Stimulated activated naive CD8-positive, alpha-beta T cell treated with anti-CD3 and anti-CD28 coated beads, Interleukin-15, amount 100 ng/mL, for 72 hours (primary cell): ENCODE measurements at regions not wholly inside any gene's neighbourhood (a gene's known extent, or its start where the extent isn't known, plus 50 kb on each side); places are given as distances from the start of the nearest gene placed in this dataset.

Source experiments
- ATAC-seq: fragments of 150-1000 bp; cut with Tn5 transposase; 2 replicates; pipeline ENCODE4 v1.10.0; 2021; ENCODE audit warnings: mild to moderate bottlenecking, moderate library complexity
- DNase-seq, 2 donors: peaks; one replicate each; pipeline ENCODE4 v3.0.0; 2021 to 2022
- H3K27ac Mint-ChIP-seq, 2 donors: one replicate each; pipeline ENCODE4 v1.8.0; 2022; ENCODE audit warnings: mild to moderate bottlenecking in 2 of 2, mixed read lengths in 2 of 2, moderate library complexity in 2 of 2
- H3K27me3 Mint-ChIP-seq: one replicate; pipeline ENCODE4 v1.8.0; 2022; ENCODE audit warnings: mixed read lengths
- H3K4me1 Mint-ChIP-seq: one replicate; pipeline ENCODE4 v1.8.0; 2022; ENCODE audit warnings: mild to moderate bottlenecking, mixed read lengths
- H3K4me3 Mint-ChIP-seq, 2 donors: one replicate each; pipeline ENCODE4 v1.8.0; 2022; ENCODE audit warnings: mild to moderate bottlenecking in 2 of 2, mixed read lengths in 2 of 2, moderate library complexity in 1 of 2
- H3K9me3 Mint-ChIP-seq, 2 donors: one replicate each; pipeline ENCODE4 v1.8.0; 2022; ENCODE audit warnings: mixed read lengths in 2 of 2

GRCh38 chr7:41125343-41125742 lies 577.5 kb downstream of the INHBA start:
- H3K27ac Mint-ChIP-seq = no peak overlapping the region
- no peak for DNase-seq
- no peak for ATAC-seq
- no peaks in the 10 kb centered on the region for H3K4me1 Mint-ChIP-seq
- no peaks in the 10 kb centered on the region for H3K27me3 Mint-ChIP-seq
- no peak overlapping the region for H3K4me3 Mint-ChIP-seq
- peaks cover 0 to 13% of the 10 kb centered on the region in 2 donors for H3K9me3 Mint-ChIP-seq

DNA sequence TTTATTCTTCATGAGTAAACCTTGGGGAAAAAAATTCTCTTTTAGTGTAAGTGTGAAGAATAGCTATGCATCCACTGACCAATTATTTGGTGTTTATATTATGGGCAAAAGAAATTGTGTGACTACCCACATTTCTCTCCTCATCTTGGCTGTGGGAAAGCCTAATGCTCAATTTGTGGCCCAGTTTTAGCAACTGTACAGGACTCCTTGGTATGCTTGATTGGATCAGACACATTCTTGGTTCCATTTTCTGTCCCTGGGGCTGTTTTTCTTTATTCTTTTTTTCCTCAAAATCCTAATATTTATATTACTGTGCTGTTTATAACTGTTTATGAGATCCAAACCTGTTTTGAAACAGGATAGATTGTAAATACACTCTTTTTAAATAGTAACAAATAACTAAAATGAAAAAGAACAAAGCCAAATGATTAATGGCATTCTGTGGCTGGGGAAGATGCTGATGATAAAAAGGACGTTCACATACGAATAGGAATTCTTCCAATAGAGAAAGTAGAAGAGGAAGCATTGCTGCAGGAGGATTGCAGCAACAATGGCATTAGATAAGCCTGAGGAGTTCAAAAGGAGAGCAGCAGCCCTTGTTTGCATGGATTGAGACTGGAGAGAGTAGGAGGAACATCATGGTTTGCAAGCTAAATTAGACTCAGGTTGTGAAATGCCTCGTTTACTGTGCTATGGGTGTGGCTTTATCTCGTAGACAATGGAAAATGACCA lies 580.5 kb downstream of the INHBA start:
- Mint-ChIP-seq H3K4me3 (no peak overlapping the region), H3K27me3 (no peaks in the 10 kb centered on the region), H3K9me3 (peaks cover 0 to 13% of the 10 kb centered on the region in 2 donors), H3K4me1 (no peaks in the 10 kb centered on the region), H3K27ac (no peak overlapping the region)
- no peak for DNase-seq
- no peak for ATAC-seq

- ATAC-seq (no peak), DNase-seq (no peak)
- H3K4me1 Mint-ChIP-seq = no peaks in the 10 kb centered on the region
- no peak overlapping the region for H3K4me3 Mint-ChIP-seq
- peaks cover 0 to 13% of the 10 kb centered on the region in 2 donors for H3K9me3 Mint-ChIP-seq
- H3K27me3 Mint-ChIP-seq = no peaks in the 10 kb centered on the region
- H3K27ac Mint-ChIP-seq = no peak overlapping the region
These were observed 581.7 kb downstream of the INHBA start for GRCh38 chr7:41121228-41121627.

DNA sequence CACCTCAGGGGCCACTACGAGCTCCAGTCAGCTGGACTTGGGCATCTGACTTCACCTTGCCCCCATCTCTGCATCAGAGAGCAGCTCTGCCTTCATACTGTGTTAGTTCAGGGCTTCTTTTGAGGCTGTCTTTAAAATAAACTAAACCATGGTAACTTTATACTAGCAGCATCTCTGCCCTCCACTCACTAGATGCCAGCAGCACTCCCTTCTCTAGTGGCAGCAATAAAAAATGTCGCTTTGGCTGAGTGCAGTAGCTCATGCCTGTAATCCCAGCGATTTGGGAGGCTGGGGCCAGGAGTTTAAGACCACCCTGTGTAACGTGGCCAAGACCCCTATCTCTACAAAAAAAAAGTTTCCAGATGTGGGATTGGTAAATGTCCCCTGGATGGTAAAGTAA lies 584.4 kb downstream of the INHBA start:
- H3K4me3 Mint-ChIP-seq = no peak overlapping the region
- no peaks in the 10 kb centered on the region for H3K4me1 Mint-ChIP-seq
- ATAC-seq (no peak), DNase-seq (no peak)
- peaks cover 0 to 12% of the 10 kb centered on the region in 2 donors for H3K9me3 Mint-ChIP-seq
- H3K27me3 Mint-ChIP-seq = no peaks in the 10 kb centered on the region
- no peak overlapping the region for H3K27ac Mint-ChIP-seq

- H3K4me1 Mint-ChIP-seq = no peaks in the 10 kb centered on the region
- no peak overlapping the region for H3K4me3 Mint-ChIP-seq
- ATAC-seq = no peak
- H3K27me3 Mint-ChIP-seq = no peaks in the 10 kb centered on the region
- no peak overlapping the region for H3K27ac Mint-ChIP-seq
- H3K9me3 Mint-ChIP-seq = peaks cover 0 to 2% of the 10 kb centered on the region in 2 donors
- no peak for DNase-seq
These were observed 585.5 kb downstream of the INHBA start for GRCh38 chr7:41117431-41117830.

GRCh38 chr7:41116817-41117216 lies 586.1 kb downstream of the INHBA start:
- H3K4me3 Mint-ChIP-seq = no peak overlapping the region

GRCh38 chr7:41116337-41116736 lies 586.6 kb downstream of the INHBA start:
- Mint-ChIP-seq H3K4me1 (no peaks in the 10 kb centered on the region), H3K4me3 (no peak overlapping the region), H3K27me3 (no peaks in the 10 kb centered on the region), H3K27ac (no peak overlapping the region), H3K9me3 (no peaks in the 10 kb centered on the region)
- no peak for ATAC-seq
- no peak for DNase-seq

More at GRCh38 chr7:41116817-41117216, 586.1 kb downstream of the INHBA start:
- no peaks in the 10 kb centered on the region for H3K4me1 Mint-ChIP-seq
- ATAC-seq (no peak), DNase-seq (no peak)
- H3K27ac Mint-ChIP-seq = no peak overlapping the region
- no peaks in the 10 kb centered on the region for H3K27me3 Mint-ChIP-seq
- H3K9me3 Mint-ChIP-seq = no peaks in the 10 kb centered on the region

GRCh38 chr7:41114691-41115090 lies 588.2 kb downstream of the INHBA start:
- Mint-ChIP-seq H3K27ac (no peak overlapping the region), H3K4me3 (no peak overlapping the region), H3K9me3 (peaks cover 0 to 5% of the 10 kb centered on the region in 2 donors), H3K27me3 (no peaks in the 10 kb centered on the region), H3K4me1 (no peaks in the 10 kb centered on the region)
- DNase-seq (no peak), ATAC-seq (no peak)

DNA sequence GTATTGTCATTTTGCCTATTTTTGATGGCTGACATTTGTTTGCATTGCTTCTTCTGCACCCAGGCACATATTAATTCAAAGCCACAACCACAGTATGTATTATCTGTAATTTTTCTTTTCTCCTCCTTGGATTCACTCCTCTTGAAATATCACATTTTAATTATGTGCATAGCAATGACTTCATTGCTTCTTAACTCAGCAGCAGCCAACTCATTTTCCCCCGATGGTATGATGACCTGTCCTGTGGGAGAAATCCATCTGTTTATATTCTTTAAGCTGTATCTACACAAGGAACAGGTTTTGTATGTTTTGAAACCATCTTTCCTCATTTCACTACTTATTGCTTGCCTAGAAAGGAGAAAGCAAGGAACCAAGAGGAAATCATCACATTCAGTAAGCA lies 588.8 kb downstream of the INHBA start:
- ATAC-seq (no peak), DNase-seq (no peak)
- Mint-ChIP-seq H3K27ac (no peak overlapping the region), H3K4me3 (no peak overlapping the region), H3K4me1 (no peaks in the 10 kb centered on the region), H3K9me3 (peaks cover 0 to 5% of the 10 kb centered on the region in 2 donors), H3K27me3 (no peaks in the 10 kb centered on the region)

GRCh38 chr7:41113719-41114118 lies 589.2 kb downstream of the INHBA start:
- DNase-seq (no peak), ATAC-seq (no peak)
- Mint-ChIP-seq H3K4me1 (no peaks in the 10 kb centered on the region), H3K4me3 (no peak overlapping the region), H3K27ac (no peak overlapping the region), H3K9me3 (peaks cover 0 to 5% of the 10 kb centered on the region in 2 donors), H3K27me3 (no peaks in the 10 kb centered on the region)

DNA sequence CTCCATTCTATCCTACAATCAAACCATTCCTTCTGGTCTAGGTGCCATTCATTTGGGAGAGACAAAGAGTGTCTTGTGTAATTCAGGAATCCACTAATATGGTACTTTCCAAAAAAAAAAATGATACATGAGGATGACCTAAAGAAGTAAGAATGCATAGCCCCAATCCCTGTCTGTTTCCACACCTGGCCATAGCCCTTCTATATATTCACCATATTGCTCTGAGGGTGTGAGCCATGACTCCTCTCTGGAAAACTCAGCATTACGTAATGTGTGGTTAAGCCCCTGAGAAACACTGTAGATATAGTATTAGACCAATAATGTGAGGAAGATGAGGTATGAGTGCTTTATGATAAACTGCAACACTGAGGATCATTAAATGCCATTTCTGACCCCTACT lies 592.7 kb downstream of the INHBA start:
- peaks cover 5 to 14% of the 10 kb centered on the region in 2 donors for H3K9me3 Mint-ChIP-seq
- no peaks in the 10 kb centered on the region for H3K4me1 Mint-ChIP-seq
- no peak overlapping the region for H3K27ac Mint-ChIP-seq
- DNase-seq = no peak
- no peak for ATAC-seq
- no peak overlapping the region for H3K4me3 Mint-ChIP-seq
- H3K27me3 Mint-ChIP-seq = no peaks in the 10 kb centered on the region

DNA sequence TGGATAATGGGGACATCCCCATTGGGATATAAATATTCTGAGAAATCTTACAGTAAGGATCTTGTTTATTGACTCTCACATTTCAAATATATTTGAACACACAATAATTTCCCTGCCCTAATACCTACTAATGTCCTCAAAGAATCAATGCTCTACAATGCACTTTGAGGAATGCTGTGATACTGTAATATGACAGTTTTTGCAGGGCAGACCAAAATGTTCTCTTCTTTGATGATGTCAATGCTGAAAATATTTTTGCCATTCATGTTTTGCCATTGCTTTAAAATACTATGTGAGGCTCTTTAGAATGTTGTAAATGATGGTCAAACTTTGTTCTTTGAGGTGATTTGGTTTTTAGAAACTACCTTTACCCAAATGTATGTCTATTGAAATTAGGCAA lies 594.1 kb downstream of the INHBA start:
- H3K27me3 Mint-ChIP-seq = no peaks in the 10 kb centered on the region
- no peaks in the 10 kb centered on the region for H3K4me1 Mint-ChIP-seq
- no peak for ATAC-seq
- no peak for DNase-seq
- H3K9me3 Mint-ChIP-seq = peaks cover 5 to 14% of the 10 kb centered on the region in 2 donors
- H3K27ac Mint-ChIP-seq = no peak overlapping the region
- no peak overlapping the region for H3K4me3 Mint-ChIP-seq

DNA sequence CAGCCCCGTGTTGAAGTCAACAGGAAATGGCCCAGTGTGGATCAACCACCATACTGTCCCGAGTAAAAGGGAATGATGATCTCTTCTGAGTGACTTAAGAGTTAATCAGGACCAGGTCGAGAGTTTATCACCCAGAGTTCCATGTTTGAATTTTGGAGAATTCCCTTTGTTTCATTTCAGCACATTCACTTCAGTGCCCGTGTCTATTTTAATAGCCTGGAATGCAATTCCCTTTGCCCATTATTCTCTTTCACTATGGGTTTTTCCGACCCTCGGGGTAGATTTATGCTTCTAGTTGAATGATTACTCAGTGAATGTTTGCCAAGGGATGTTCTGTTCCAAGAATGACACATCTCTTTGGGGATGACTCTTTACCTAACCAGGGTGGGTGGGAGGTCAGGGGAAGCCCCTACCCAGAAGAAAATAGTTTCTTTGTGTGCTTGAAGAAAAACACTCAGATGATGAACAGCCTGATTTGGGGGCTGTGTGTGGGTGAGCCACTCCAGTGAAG lies 594.9 kb downstream of the INHBA start:
- Mint-ChIP-seq H3K4me3 (no peak overlapping the region), H3K27me3 (no peaks in the 10 kb centered on the region), H3K27ac (no peak overlapping the region), H3K9me3 (peaks cover 5 to 14% of the 10 kb centered on the region in 2 donors), H3K4me1 (no peaks in the 10 kb centered on the region)
- no peak for DNase-seq
- ATAC-seq = no peak

GRCh38 chr7:41107330-41107937 lies 595.5 kb downstream of the INHBA start:
- Mint-ChIP-seq H3K9me3 (peaks cover 5 to 14% of the 10 kb centered on the region in 2 donors), H3K27me3 (no peaks in the 10 kb centered on the region), H3K4me1 (no peaks in the 10 kb centered on the region), H3K27ac (peak overlapping the region in 1 of 2 donors; percentile 71), H3K4me3 (no peak overlapping the region)
- DNase-seq = no peak
- ATAC-seq = no peak

DNA sequence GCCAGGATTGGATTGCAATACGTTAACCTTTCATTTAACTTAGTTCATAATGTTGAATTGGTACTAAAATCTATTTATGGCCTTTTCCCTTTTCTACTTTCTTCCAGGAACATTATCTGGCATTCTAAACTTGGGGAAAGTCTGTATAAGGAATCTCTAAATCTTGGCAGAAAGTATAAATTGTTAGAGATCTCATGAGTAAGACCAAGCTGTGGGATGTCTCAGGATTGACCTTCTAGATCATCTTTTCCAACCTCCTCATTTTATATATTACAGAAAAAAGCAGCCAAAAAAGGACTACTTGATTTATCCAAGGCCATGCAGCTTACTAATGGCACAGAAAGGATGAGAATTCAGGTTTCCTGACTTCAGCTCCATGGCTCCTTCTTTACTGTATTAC lies 598.3 kb downstream of the INHBA start:
- Mint-ChIP-seq H3K27me3 (no peaks in the 10 kb centered on the region), H3K27ac (no peak overlapping the region), H3K9me3 (peaks cover 0 to 14% of the 10 kb centered on the region in 2 donors), H3K4me3 (no peak overlapping the region), H3K4me1 (no peaks in the 10 kb centered on the region)
- DNase-seq (no peak), ATAC-seq (no peak)

DNA sequence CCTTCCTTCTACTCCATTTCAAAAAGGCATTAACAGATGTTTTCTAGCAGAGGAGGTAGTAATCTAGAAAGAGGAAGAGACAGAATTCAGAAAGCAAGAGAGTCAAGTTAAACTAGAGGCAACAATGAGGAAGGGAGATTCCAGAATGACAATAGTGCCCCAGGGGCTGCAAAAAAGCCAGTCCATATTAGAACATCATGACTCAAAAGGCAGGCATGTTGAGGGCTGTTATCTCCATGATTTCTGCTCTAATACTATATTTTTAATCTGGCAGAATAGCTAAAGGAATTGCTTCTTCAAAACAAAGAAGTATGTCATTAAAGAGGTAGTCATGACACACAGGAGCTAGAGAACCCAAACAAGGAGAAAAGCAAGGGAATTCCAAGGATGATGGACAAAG lies 599.6 kb downstream of the INHBA start:
- no peaks in the 10 kb centered on the region for H3K4me1 Mint-ChIP-seq

More for the DNA sequence above, 599.6 kb downstream of the INHBA start:
- H3K27me3 Mint-ChIP-seq = no peaks in the 10 kb centered on the region
- no peak for ATAC-seq
- DNase-seq = no peak
- no peak overlapping the region for H3K4me3 Mint-ChIP-seq
- no peak overlapping the region for H3K27ac Mint-ChIP-seq
- H3K9me3 Mint-ChIP-seq = peaks cover 4 to 14% of the 10 kb centered on the region in 2 donors
